ENCODE measurements at regions not wholly inside any gene's neighbourhood (a gene's known extent, or its start where the extent isn't known, plus 50 kb on each side); places are given as distances from the start of the nearest gene placed in this dataset.
"Not testable (repeated sequence)": the region's sequence is repeated elsewhere in the genome, so short reads cannot be mapped to it uniquely, and the experiment has no call there.

DNA sequence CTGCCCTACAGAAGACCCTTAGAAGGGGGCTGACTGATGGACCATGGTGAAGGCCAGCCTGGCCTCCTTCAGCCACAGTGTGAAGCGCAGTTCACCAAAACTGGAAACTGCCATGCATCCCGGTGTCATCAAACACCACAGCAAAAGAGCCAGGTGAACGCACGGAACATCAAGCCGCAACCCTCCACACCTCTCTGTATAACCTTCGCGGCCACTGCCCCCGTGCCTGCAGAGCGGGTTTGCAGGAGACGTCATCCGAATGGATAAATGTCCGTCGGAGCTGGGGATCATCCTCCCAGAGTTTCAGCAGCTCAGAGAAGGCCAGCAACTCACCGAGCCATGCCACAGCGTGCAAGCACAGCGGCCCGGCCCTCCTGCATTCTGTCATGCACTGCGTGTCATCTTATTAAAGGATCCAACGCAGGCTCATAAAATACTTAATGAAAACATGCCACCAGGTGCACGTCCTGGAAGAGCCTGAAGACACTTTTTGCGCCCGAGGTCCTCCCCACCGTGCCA, 309.9 kb downstream of the BRD1 start:
- no peak overlapping the region for H3K4me3 ChIP-seq (ENCODE audit: low read depth, low read length)

DNA sequence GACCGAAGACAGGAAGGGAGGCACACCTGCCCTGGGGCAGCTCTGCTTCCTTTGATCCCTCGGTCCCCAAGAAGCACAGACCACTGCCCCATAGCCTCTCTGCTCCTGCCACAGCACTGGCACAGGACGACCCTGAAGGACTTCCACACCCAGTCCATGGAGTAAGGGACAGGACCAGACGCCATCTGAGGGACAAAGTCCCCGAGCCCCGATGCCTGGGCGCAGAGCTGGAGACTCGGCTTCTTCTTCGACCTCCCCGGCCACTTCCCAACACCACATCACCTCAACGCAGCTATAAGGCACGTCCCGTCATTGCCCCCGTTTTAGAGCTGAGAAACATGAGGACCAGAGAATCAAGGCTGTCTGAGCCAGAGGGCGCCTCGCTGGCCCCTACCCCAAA, 310.5 kb downstream of the BRD1 start:
- no peak overlapping the region for H3K4me3 ChIP-seq (ENCODE audit: low read depth, low read length)

DNA sequence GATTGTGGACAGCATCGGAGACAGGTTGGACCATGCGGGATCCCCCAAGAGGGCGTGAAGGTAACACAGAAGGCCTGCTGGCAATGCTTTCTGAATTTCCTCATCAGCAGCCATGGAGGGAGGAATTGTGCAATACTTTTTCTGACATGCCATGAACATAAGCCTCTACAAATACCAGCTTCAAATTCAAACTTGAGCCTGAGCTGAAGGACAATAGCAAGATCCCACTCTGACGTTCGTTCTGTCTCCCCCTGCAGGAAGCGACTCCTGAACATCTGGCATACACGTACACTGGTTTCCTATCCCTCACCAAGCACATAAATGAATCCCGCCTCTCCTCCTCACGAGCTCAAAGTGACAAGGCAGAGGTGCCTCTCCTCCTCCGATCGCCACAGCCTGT, 312.2 kb downstream of the BRD1 start:
- H3K4me3 ChIP-seq (ENCODE audit: low read depth, low read length) = no peak overlapping the region

DNA sequence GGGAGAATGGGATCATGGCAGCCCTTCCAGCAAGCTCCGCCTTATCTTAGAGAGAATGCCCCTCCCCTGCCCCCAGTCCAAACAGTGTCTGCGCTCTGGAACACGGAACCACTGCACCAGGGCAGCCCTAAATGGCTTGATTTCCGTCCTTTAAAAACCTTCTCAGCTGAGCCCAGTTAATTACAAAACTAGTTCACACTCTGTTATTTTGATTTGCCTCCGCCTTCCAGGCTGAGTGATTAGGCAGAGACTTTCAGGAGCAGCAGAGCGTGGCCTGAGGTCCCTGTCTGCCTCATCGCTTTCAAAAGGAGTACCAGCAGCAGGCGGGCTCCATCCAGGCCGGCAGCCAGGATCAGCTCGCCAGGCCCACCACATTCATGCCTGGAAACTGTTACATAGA, 313.0 kb downstream of the BRD1 start:
- no peak overlapping the region for H3K4me3 ChIP-seq (ENCODE audit: low read depth, low read length)

DNA sequence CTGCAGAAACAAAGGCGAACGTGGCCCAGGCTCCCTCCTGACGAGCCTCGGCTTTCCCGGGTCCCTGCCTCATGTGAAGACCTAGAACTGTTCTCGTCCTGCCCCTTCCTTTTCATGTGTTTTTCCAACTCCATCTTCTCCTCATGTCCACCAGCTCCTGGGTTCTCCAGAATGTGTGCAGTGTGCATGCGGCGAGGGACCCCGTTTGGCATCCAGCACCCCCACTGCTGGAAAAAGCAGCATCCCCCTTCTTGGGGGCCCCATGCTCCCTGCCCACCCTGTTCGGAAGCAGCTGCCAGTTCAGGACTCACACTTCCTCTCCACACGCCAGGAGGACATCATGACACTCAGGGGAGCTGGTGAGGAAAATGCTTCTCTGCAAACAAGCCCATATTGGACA, 313.5 kb downstream of the BRD1 start:
- no peak overlapping the region for H3K4me3 ChIP-seq (ENCODE audit: low read depth, low read length)

DNA sequence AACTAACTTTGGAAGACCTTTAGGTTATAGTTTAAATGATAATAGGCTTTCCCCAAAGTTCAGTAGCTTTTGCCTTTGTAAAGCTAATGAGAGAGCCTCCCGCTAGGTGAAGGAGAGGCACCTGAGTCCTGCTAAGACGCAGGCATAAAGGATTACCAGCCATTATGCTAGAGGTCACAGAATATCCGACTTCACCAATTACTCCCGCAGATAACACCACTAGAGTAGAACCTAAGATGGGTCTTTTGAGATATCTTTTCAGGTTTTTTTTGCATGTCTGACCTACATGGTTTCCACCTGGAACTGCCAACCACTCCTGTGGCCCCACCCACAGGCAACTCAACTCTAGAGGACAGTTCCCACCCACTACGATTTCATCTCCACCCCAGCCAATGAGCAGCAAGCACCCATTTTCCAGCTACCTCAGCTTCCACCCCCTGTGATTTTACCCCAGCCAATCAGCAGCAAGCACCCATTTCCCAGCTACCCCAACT, 314.3 kb downstream of the BRD1 start:
- H3K4me3 ChIP-seq (ENCODE audit: low read depth, low read length) = no peak overlapping the region

DNA sequence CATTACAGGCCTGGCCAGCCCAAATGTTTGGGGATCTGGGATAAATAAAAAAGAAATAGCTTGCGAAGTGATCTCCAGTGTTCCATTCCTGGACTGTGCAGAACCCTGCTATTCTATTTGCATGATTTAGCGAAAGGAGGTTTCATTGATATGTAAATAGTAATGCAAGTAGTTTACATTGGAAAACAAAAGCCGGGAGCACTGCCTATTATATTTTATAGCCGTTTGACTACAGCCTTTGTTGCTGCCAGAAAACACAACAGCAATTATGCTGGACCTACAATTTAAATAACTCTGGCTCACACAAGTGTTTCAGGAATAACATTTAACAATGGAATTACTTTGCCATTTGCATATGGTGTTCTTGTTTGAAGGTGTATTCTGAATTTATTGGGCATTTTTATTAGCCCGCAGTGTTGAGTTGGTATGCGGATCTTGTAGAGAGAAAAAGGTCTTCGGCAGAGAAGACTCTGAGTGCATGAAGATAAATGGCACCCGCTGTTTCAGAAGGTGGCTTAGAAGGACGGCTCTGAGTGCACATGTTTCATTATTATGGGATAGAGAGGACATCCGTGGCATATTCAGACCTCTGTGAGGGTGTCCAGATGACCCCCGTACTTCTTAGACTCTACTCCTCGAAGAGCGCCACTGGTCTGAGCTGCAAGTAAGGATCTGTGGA, 315.0 kb downstream of the BRD1 start:
- no peak overlapping the region for H3K4me3 ChIP-seq (ENCODE audit: low read depth, low read length)

DNA sequence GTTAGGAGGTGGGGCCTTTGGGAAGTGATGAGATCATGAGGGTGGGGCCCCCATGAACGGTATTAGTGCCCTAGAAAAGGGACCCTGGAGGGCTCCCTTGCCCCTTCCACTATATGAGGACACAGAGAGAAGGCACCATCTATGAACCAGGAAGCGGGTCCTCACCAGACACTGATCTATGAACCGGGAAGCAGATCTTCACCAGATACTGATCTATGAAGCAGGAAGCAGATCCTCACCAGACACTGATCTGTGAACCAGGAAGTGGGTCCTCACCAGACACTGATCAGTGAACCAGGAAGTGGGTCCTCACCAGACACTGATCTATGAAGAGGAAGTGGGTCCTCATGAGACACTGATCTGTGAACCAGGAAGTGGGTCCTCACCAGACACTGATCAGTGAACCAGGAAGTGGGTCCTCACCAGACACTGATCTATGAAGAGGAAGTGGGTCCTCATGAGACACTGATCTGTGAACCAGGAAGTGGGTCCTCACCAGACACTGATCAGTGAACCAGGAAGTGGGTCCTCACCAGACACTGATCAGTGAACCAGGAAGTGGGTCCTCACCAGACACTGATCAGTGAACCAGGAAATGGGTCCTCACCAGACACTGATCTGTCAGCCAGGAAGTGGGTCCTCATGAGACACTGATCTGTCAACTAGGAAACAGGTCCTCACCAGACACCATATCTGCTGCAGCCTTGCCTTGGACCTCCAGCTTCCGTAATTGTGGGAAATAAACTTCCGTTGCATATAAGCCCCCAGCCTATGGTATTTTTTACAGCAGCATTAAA, 316.1 kb downstream of the BRD1 start:
- H3K4me3 ChIP-seq (ENCODE audit: low read depth, low read length) = not testable (repeated sequence)

DNA sequence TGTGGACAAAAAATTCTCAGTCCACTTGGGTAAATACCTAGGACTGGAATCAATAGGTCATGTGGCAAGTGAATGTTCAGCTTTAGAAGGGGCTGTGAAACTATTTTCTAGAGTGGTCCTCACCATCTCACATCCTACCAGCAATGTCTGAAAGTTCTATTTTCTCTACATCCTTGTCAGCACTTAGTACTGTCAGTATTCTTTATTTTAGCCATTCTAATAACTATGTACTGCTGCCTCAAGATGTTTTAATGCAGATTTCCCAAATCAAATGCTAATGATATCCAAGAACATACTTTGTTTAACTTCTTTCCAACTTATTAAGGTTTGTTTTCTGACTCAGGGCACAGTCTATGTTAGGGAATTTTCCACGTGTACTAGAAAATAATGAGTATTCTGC, 317.0 kb downstream of the BRD1 start:
- H3K4me3 ChIP-seq (ENCODE audit: low read depth, low read length) = no peak overlapping the region

DNA sequence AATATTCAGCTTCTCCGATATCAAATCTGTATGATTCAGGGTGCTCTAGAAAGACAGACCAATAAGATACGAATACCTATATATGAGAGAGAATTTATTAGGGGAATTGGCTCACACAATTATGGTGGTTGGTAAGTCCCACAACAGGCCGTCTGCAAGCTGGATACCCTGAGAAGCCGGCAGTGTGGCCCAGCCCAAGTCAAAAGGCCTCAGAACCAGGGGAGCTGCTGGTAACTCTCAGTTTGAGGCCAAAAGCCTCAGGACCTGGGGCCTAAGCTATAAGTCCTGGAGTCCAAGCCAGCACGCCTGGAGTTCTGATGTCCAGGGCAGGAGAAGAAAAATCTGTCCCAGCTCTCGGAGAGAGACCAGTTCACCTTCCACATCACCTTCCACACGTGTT, 318.7 kb downstream of the BRD1 start:
- no peak overlapping the region for H3K4me3 ChIP-seq (ENCODE audit: low read depth, low read length)

DNA sequence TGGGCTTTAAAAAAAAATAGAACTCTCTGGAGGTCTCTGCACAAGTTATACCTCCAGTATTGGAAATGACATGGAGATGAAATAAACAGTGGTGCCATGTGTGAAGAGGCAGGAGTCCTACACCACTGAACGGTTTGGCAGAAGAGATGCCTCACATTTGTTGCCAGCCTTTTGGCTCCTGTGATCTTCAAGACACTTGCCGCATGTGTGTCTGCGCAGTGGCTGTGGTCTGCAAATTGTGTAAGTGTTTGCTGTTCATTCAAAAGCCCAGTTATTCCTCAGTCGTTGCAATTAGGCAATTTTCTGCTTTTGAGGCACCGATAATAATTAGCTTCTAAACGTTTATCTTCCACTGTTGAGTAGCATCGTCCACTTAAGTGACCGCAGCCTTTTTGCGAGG, 319.1 kb downstream of the BRD1 start:
- H3K4me3 ChIP-seq (ENCODE audit: low read depth, low read length) = no peak overlapping the region

DNA sequence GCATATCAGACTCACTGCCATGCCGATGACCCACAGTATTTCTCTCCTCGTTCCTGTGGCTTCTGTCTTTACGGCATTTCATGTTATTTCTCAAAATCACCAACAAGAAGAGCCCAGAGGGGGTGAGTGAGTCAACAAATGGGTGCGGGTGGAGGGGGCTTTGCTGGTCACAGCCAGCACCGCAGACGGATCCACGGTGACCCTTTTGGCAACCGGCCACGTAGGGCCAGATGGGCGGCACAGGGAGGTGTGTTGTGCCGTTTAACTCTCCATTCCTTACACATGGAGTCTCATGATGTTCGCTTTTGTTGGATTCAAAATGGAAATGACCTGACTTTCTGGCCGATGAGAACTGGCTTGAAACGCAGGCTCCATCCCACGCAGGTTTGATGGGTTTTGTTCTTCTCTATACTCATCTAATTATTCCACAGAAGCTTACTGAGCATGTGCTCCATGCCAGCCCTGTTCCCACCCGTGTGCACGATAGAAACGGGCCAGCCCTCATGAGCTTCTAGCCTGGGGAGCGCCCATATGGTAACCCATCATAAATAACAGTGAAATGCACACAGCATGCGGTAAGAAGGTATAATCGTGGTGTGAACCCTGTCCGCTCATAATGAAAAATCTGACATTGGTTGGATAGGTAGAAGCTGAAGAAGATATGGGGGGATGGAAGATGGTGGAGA, 319.9 kb downstream of the BRD1 start:
- H3K4me3 ChIP-seq (ENCODE audit: low read depth, low read length) = no peak overlapping the region

DNA sequence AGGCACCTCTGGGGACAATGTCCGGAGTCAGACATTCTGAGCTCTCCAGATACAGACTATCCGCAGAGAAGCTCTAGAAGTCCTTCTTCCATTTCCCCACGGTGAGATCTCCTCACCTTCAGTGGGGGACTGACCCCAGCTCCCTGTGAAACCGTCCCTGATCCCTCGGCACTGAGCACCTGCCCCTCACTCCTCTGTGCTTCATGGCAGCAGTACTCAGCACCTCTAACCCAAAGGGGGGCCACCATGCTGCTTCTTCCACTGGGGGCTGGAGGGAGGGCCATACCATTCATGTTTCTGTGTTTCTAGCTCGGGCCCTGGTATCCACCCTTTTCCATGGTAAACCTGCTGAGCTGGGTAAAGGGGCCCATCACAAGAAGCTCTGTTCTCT, 321.7 kb downstream of the BRD1 start:
- no peak overlapping the region for H3K4me3 ChIP-seq (ENCODE audit: low read depth, low read length)

DNA sequence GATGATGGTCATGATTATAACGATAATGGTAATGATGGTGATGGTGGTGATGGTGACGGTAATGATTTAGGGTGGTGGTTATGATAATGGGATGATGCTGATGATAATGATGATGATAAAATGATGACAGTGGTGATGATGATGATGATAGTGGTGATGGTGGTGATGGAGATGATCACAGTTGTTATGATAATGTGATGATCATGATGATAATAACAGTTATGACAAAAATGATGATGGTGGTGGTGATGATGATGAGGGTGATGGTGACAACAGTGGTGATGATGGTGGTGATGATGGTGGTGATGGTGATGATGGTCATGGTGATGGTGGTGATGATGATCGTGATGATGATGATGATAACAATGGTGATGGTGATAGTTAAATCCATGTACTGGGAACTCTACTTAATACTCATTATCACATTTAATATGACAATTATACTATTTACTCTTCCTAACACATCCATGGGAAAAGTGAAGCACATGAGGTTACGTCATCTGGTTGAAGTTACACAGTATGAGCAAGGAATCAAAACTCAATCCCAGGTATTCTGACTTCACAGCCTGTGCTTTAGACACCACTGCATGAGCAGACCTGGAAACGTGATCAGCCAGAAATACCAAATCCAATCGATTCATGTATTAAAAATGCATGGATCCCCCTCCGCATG, 322.2 kb downstream of the BRD1 start:
- H3K4me3 ChIP-seq (ENCODE audit: low read depth, low read length) = no peak overlapping the region

DNA sequence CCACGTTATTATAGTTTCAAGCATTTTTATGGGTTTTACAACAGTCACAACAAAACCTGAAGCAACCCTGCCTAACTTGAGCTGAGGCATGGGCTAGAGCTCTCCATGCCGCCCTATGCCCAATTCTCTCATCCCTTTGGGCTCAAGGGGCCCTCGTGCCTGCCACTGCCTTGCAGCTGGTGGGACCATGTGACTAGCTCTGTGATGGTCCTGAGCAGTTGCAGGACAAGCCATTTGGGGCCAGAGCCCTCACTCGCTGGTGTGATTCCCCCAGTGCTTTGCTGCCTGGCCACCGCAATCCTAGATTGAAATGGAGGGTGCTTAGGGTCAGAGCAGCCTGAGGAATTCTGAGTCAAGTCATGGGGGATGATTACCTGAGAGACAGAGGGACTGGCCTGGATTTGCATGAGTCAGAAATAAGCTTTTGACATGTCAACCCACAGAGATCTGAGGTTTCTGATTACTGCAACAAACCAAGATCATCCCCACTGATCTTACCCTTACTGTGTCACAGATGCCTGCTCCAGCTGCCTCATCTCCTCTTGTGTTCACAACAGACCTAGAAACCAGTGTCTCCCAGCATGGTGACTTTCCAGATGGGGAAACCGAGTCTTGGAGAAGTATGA, 323.7 kb downstream of the BRD1 start:
- no peak overlapping the region for H3K4me3 ChIP-seq (ENCODE audit: low read depth, low read length)

DNA sequence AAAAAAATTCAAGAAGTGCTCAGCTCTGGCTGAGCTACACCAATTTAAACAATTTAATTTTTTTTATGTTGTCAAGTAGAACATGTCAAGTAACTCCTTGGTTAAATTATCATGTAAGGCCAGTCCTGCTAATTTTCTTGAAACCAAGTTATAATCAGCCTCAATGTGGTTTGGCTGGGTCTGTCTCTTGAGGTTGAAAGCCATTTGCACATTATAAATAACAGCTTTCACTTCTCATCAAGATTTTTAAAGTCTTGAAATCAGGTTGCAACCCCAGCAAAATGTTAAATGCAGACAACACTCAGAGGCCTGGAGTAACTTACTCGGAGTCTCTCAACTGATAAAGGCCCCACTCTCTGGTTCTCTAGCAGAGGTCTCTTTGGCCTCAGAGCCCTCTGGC, 324.4 kb downstream of the BRD1 start:
- no peak overlapping the region for H3K4me3 ChIP-seq (ENCODE audit: low read depth, low read length)

DNA sequence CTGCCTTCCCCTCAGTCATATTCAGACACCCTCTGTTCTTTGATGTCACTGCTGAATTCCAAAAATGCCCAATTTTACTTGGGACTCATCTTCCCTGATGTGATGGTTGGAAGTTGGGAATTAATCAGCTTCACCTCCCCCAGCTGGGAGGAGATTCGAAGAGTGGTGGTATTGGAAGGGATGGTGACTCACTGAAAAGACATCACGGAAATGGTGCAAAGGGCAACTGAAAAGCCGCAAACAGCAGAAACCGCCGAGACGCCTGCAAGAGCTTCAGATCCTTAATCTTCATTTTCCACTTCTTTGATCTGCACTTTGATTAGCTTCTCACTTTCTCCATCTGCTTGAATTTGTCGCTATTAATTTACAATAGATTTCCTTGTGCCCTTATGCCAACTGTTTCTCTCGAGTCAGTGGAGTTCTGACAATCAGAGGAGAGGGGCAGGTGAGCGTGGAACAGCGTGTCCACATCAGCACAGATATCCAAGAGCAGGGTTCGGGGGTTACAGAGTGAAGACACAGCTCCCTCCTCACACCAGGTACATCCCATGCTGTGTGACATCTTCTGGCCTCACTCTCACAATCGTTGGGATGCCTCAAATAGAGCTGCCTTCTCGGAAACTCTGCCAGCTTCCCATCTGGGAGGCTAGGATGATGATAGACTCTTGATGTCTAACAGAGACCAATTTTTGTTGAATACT, 325.4 kb downstream of the BRD1 start:
- H3K4me3 ChIP-seq (ENCODE audit: low read depth, low read length) = no peak overlapping the region

DNA sequence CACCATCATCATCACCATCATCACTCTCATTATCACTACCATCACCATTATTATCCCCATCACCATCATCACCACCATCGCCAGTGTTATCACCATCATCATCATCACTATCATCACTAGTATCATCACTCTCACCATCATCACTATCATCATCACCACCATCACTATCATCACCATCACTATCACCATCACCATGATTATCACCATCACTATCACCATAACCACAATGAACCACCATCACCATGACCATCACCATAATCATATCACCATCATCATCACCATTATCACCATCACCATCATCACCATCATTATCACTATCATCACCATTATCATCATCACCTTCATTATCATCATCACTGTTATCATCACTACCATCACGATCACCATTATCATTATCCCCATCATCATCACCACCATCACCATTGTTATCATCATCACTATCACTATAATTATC, 326.7 kb downstream of the BRD1 start:
- H3K4me3 ChIP-seq (ENCODE audit: low read depth, low read length) = no peak overlapping the region

DNA sequence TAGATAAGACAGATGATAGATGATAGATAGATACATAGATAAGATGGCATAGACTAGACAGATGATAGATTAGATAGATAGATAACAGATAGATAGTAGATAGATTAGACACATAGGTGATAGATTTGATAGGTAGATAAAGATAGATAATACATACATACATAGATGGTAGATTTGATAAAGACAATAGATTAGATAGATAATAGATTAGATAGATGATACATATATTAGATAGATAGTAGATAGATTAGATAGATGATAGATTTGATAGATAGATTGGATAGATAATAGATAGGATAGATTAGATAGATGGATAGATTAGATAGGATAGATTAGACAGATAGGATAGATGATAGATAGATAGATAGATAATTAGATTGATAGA, 327.6 kb downstream of the BRD1 start:
- H3K4me3 ChIP-seq (ENCODE audit: low read depth, low read length) = no peak overlapping the region

DNA sequence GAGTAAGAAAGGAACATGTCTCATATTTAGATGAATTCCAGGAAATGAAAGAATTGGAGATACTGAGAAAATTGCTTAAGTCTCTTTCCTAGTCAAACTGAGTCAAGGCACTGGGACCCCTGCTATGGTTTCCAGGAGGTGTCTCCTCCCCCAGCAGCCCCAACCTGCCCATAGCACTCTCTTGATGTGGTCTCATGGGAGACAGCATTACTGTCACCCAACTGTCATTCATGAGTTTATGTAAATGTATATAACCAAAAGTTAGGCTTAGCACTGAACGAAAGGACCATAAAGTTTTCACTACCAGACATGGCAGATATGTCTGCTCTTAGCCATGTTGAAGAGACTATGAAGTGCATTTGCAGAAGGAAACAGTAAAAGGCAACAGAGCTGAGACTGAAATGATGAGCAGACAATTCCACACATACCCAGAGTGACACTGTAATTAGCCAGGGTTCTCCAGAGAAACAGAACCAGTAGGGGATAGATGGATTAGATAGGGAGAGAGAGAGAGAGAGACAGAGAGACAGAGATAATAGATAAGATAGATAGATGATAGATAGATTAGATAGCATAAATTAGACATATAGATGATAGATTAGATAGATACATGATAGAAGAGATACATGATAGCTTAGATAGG, 328.1 kb downstream of the BRD1 start:
- H3K4me3 ChIP-seq (ENCODE audit: low read depth, low read length) = no peak overlapping the region
